GM21529 (cell line): ENCODE measurements at regions not wholly inside any gene's neighbourhood (a gene's known extent, or its start where the extent isn't known, plus 50 kb on each side); places are given as distances from the start of the nearest gene placed in this dataset.
"Not testable (repeated sequence)": the region's sequence is repeated elsewhere in the genome, so short reads cannot be mapped to it uniquely, and the experiment has no call there.

Experiments used
- ATAC-seq: cut with Tn5 transposase; IDR thresholded peaks from one replicate; pipeline ENCODE4 v1.9.1; 2021; ENCODE audit not compliant: unreplicated experiment

DNA sequence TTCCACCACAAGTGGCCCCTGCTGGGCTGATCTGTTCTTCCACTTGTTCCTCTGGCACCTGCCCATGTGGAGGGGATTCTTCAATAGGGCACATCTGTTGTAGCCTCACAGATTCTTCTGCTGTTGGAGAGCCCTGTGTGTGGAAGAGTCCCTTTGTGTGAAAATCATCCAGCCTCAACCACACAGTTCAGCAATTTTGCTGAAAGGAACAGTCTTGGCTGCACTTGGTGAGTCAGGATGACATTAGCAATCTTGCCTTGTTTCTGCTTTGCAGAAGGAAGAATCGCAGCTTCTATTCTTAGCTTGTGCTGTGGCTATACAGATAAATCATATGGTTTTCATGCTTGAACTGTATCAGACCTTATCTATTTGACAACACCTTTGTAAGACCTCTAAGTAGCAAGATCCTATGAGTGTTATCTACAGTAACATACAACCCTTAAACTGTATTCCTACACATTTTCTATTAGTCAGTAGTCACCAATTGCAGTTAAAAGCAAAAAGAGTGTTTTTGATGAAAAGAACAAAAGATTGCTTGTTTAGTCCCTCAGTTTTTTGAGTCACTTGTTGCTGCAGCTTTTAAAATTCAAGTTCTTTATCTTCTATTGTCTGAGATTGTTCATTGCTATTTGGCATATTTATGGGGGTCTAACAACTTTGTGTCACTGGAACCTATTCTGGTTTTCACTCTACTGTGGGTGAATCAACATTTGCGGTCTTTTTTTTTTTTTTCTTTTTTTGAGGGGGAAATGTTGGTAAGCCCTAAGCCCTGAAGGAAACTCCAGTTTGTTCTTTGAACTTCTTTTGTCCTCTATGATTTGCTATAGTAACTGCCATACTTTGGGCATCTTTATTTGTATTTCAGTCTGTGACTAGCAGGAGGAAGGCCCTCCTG lies 231.6 kb downstream of the TFAP2B start:
- no peak for ATAC-seq

DNA sequence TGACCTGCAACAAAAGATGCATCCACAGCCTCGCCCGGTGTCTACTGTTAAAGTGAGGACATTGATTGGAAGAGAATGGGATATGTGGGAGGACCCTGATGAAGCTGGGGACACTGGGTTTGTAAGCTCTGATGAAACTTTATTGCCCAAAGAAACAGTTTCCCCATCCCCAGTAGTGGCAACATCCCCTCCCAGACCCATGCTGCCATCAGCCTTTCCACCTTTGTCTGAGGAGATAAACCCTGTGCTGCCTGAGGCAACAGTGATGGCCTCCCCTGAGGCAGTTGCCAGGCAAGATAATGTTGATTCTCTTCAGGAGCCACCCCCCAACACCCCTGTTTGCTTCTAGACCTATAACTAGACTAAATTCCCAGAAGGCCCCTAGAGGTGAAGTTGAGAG lies 234.0 kb downstream of the TFAP2B start:
- ATAC-seq = not testable (repeated sequence)

DNA sequence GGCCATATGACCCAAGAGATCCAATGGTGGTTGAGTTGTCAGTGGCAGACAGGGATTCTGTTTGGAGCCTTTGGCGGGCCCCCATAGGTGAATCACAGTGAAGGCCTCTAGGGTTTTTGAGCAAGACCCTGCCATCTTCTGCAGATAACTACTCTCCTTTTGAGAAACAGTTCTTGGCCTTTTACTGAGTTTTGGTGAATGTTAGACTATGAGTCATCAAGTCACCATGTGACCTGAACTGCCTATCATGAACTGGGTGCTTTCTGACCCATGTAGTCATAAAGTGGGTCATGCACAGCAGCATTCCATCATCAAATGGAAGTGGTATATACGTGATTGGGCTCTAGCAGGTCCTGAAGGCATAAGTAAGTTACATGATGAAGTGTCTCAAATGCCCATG lies 236.6 kb downstream of the TFAP2B start:
- ATAC-seq = not testable (repeated sequence)

DNA sequence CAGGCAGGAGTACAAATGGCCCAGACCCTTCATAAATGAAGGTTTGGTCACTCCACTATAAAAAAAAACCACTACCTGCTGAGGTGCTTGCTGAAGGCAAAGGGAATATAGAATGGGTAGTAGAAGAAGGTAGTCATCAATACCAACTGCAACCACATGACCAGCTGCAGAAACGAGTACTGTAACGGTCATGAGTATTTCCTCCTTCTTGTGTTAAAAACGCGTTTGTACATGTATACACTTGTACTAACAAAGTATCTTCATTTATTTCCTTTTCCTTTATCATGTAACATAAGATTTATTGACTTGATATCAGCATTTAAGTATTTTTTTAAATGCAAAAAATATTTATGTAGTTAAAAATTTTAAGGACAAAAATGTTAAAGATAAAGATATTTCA lies 238.6 kb downstream of the TFAP2B start:
- no peak for ATAC-seq

DNA sequence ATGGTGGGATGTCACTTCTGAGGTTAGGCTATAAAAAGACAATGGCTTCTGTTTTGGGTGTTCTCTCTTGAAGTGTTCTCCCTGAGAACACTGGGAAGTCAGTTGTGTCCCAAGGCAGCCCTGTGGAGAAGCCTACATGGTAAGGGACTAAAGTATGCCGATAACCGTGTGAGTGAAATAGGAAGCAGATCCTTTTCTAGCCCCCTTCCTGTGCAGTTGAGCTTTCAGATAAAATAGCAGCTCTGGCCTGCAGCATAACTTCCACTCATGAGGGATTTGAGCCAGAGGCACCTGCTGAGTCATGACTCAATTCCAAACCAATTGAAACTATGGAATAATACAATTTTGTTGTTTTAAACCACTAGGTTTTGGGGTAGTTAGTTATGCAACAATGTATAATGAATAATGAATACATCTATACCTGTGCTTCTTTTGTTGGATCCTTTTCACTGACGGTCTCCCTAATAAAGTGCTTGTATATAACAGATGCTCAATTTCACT lies 241.6 kb downstream of the TFAP2B start:
- no peak for ATAC-seq

DNA sequence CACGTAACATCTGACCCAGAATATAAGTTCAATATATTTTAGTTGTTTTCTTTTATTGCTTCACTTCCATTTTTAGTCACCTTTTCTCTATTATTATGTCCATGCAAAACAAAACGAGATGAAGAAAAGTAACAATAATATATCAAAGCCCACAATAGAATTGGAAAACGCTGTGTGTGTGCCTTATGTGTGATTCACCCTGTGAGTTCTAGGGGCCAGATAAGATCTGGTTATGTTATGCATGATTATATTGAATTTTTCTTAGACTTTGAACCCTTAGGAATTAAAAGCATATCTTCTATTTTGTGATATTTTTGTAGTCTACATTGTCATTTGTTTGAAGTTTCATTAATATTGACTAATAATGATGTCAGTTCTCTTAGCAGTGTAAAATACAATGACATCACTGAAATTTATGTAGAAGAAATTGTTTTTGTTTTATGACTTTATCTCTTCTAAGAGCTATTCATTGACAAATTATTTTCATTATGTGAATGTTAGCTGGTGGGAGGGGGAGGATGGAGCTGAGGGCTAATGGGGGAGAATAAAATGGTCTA lies 243.6 kb downstream of the TFAP2B start:
- ATAC-seq = no peak

DNA sequence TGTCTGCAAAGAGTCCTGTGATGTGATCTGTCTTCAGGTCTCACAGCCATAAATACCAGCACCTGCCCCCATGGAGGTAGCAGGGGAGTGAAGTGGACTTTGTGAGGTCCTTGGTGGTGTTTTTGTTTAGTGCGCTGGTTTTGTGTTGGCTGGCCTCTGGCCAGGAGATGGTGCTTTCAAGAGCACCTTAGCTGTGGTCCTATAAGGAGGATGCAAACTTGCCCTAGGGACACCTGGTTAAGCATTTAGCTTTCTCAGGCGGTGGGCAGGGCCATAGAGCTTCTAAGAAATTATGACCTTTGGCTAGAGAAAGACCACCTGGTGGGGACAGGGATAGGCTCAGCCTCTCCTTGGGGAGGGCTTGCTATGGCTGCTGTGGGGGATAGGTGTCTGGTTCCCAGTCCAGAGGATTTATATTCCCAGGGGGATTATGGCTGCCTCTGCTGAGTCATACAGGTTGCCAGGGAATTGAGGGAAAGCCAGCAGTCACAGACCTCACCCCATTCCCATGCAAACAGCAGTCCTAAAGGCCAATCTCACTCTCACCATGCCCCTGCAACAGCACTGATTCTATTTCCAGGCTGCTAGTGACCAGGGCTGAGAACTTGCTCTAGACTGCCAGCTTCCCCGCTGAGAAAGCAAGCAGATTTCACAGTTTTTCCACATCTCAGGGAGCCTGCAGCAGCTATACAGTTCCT lies 259.3 kb downstream of the TFAP2B start:
- ATAC-seq = no peak

DNA sequence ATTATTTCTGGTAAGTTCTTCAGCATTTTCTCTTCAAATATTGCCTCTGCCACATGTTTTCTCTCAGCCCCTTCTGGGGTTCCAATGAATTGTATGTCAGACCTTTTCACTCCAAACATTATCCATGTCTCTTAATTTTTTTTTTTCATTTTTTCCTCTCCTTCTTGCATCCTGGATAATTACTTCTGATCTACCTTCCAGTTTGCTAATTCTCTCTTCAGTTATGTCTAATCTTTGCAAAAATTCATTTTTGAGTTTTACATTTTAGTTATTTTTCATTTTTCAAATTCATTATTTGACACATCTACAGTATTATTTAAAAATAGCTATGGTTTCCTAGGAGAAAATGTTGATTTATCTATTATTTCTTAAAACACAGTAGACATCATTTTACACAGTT lies 271.7 kb downstream of the TFAP2B start:
- no peak for ATAC-seq

DNA sequence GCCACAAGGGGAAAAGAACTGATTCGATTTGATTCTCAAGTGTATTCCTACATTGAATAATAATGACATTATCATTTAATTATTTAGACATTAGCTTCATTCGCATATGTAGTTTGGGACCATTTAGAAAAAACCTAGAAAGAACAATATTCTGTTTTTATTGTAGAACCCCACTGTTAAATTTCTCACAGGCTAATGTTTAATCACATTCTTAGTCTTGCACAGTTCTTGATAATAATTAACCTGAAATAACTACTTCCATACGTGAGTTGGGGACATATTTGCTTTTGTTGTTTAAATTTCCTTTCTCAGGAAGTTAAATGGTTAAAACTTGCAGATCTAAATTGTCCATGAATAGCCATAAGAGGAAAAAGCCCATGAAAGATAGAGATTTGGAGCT lies 275.2 kb downstream of the TFAP2B start:
- ATAC-seq = no peak

DNA sequence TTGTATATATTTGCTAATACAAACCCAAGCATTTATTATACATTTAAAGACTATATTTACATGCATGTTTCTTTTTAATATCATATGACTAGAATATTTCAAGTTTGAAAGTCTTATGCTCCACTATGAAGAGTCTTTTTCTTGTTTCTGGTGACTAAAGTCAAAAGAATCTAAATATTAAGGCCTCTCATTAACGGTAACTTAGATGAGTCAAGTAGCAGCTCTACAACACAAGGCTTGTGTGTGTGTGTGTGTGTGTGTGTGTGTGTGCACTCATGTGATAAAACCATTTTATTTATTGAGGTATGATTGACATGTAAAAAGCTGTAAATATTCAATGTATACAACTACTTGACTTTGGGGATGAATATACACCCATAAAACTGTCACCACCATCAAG lies 275.6 kb downstream of the TFAP2B start:
- no peak for ATAC-seq

DNA sequence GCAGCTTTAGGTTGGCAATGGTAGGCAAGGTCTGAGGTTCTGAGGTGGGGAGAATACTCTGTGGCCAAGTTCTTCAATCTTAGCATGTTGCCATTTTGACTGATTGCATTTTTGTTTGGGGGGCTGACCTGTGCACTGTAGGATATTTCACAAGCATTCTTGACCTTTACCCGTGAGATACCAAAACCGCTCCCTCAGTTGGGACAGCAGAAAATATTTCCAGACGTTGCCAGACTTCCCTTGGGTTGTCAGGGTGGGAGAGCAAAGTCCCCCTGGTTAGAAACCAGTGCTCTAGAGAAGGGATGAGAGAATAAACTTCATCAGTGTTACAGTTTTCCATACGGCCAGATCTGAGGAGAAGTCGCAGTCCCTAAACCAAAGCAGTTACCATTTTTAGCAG lies 279.6 kb downstream of the TFAP2B start:
- ATAC-seq = no peak

DNA sequence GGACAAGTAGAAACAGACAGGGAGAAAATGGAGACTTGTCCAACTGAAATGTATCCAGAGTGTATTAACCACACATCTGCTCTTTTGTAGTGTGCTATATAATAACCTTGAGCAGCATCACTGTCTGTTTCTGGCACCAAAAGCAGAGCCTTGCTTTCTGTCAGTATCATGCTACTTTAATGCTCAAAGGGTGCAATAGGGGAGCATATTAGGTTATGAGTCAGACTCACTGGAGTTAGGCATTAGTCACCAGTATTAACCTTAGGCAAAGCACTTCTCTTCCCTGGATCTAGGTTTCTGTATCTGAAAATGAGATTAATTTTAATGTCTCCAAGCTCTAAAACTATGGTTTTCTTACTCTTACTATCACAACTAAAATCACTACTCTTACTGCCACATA lies 280.1 kb downstream of the TFAP2B start:
- no peak for ATAC-seq

DNA sequence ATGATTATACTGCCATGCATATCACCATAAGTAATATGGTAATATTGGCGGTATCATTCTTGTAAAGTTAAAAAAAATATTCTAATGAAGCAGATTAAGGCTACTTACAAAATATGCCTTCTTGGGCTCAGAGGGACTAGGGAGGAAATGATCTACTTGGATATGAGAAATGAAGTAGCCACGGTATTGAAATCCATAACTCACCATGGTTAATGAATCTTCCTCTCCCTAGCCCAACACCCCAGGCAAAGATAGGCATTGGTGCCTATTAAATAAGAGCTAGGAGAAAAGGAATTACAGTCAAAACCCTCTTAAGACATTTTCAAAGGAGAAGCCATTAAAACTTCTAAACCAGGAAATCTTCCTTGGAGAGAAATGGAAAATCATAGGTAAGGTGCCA lies 280.5 kb downstream of the TFAP2B start:
- no peak for ATAC-seq

DNA sequence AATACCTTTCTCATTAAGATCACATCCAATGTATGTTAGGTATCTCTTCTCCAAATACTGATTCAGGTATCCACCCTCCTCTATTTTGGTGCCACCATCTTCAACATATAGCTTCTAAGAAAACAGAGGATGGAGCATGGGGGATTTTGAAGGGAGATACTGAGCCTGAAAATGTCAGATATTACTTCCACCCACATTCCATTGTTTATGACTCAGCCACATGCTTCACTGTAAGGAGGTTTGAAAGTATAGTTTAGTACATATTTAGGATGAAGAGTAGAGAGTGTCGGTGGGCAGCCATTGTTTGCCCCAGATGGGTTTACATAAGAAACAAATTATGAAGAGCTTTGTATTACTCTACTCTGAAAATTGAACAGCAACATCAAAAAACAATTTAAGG lies 286.7 kb downstream of the TFAP2B start:
- ATAC-seq = no peak

DNA sequence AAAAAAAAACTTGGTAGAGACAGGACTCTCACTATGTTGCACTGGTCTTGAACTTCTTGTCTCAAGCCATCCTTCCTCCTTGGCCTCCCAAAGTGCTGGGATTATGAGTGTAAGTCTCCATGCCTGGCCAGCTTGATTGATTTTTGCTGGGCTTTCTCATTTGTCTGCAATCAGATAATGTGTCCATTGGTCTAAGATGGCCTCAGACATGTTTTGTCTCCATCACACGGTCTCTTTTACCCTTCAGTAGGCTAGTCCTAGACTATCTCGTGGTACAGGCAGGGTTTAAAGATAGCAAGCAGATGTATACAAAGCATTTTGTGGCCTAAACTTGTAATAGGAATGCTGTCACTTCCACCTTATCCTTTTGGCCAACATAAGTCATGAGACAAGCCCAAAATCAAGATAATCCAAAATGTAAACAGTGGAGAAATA lies 289.1 kb downstream of the TFAP2B start:
- ATAC-seq = no peak

DNA sequence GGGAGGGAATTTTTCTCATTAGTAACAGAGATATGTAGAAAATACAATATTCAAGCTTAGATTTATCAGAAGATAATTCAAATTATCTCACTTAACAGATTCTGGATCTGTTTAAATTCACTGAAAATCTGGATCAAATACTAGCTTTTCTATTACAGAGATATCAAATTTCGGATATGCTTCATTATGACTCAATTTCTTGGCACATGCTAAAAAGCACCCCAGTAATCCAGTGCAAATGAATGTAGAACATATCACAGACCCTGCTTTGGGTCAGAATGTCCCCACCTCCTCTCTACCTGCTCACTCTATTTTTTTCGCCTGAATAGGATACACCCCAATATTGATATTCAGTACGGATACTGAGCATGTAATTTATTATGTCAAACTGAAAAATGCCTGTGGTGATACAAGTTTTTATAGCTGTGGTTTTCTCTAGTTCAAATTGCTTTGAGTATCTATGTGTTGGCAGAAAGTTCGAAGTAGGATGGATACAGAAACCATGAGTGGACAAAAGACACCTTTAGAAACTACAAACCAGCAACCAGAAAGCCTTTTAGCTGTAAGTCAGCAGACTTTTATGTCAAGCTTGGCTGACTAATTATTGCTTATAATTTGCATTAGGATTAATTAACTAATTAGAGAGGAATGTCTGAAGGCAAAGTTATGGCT lies 290.0 kb downstream of the TFAP2B start:
- ATAC-seq = no peak

DNA sequence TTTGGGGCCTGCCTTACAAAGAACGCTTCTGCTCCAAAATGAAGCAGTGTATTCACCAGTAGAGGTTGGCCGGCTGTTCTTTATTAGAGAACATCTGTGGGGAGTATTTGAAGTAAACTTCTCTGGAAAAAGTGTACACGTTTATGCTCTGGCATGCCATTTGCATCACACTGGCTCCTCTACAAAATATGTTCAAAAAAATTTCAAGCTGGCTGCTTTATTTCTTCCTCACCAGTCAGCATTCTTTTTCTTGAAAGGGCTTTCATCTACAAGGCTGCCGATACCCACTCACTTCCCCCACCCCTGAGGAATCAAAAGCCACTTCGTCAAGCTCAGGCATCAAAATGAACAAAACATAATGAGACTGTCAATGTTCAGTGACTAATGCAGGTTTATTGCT lies 294.1 kb downstream of the TFAP2B start:
- ATAC-seq = no peak

DNA sequence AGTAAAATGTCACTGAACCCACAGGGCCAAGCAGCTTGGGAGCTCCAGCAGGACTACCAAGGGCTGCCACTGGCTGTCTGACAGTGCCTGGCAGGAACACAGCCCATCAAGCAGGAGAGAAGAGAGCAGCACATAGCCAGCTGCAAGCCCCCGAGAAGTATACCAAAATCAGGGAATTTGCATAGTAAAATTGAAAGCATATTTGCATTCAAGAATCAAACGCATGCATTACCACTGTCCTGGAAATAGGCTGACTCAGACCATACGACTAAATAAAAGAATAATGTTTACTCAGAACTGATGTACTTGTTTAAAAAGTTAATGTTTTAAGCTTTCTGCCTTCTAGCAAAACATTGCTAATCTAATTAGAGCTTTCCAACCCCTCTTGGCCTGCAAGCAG lies 298.1 kb downstream of the TFAP2B start:
- ATAC-seq = no peak

DNA sequence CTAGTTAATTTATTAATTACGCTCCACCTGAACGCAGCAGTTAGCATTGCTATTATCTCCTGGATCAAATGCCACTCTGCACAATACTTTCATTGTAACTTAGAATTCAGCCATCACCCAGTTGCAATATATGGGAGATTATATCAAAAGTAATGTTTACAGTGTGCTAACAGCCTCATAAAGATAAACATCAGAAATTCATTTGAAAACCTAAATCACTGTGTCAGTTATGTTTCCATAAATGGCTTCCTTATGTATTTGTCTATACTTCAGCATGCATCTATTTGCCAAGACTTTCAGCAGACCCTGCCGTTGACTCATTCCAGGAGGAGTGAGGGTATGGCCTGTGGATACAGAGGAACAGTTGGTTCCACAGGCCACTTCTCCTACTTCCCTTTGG lies 300.1 kb downstream of the TFAP2B start:
- ATAC-seq = no peak

DNA sequence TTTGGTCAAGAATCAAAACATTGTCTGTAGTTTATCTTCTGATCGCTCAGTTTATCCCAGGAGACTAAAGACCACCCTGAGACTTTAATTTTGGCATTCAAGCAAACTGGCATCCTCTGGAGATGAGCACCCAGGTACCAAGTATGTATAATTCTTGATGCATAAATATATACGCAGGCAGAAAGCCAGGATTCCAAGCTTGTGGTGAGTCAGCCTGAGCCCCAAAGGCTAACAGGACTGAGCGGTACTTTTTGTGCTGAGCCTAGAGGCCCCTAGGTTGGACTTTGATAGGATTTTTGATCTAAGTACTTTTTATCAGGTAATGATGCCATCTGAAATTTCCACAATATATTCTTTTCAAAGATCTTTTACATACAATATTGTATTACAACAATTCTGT lies 301.3 kb downstream of the TFAP2B start:
- no peak for ATAC-seq

DNA sequence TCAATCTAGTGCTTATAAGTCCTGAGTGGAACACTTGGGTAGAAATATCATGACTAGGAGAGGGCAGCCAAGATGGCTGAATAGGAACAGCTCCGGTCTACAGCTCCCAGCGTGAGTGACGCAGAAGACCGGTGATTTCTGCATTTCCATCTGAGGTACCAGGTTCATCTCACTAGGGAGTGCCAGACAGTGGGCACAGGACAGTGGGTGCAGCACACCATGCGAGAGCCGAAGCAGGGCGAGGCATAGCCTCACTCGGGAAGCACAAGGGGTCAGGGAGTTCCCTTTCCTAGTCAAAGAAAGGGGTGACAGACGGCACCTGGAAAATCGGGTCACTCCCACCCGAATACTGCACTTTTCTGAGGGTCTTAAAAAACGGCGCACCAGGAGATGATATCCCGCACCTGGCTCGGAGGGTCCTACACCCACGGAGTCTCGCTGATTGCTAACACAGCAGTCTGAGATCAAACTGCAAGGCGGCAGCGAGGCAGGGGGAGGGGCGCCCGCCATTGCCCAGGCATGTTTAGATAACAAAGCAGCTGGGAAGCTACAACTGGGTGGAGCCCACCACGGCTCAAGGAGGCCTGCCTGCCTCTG lies 302.8 kb downstream of the TFAP2B start:
- not testable (repeated sequence) for ATAC-seq
